ENCODE measurements at regions not wholly inside any gene's neighbourhood (a gene's known extent, or its start where the extent isn't known, plus 50 kb on each side); places are given as distances from the start of the nearest gene placed in this dataset.

DNA sequence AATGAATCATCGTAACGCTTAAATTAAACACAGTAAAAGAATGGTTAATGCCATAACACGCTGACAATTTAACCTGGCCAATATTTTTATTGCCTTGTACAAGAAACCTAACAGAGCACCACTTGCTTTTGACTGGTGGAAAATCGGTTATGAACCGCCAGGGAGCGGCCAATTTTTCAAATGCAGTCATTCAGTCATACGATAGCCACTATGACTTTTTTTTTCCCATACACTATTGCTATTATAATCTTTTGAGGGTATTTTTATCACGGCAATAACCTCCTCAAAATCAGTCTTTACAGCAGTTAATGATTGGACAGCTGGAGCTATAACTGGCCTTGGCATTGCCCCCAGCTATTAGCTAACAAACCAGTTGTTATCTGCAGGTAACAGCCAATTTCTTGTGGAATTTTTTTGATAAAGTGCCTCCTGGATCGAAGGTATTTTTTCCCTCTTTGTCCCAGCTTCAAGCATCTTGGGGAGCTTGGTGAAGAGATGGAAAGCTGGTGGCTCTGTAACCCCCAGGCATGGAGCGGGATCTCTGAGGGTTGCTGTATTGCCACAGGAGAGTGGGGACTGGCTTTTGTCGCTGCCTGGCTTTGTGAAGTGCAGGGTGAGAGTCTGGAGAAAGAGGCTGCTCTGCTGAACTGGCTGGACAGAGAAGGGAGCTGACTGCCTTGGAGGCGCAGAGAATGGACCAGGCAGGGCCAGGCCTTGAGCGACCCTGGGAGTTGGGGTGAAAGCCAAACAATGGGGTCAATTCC, 198.4 kb upstream of the ZNF536 start:
- peaks cover 31% of the 10 kb centered on the region for H3K9me3 Mint-ChIP-seq (ENCODE audit: unreplicated experiment)
- H3K36me3 Mint-ChIP-seq (ENCODE audit: unreplicated experiment): no peaks in the 10 kb centered on the region
- H3K27me3 Mint-ChIP-seq (ENCODE audit: unreplicated experiment): no peaks in the 10 kb centered on the region
- no peaks in the 10 kb centered on the region for H3K4me1 Mint-ChIP-seq (ENCODE audit: unreplicated experiment)
- no peak for DNase-seq (ENCODE audit: extremely low spot score, unreplicated experiment)
- H3K4me3 Mint-ChIP-seq (ENCODE audit: unreplicated experiment): no peak overlapping the region
- TF ChIP-seq, protein P1, sequence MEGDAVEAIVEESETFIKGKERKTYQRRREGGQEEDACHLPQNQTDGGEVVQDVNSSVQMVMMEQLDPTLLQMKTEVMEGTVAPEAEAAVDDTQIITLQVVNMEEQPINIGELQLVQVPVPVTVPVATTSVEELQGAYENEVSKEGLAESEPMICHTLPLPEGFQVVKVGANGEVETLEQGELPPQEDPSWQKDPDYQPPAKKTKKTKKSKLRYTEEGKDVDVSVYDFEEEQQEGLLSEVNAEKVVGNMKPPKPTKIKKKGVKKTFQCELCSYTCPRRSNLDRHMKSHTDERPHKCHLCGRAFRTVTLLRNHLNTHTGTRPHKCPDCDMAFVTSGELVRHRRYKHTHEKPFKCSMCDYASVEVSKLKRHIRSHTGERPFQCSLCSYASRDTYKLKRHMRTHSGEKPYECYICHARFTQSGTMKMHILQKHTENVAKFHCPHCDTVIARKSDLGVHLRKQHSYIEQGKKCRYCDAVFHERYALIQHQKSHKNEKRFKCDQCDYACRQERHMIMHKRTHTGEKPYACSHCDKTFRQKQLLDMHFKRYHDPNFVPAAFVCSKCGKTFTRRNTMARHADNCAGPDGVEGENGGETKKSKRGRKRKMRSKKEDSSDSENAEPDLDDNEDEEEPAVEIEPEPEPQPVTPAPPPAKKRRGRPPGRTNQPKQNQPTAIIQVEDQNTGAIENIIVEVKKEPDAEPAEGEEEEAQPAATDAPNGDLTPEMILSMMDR (IDR thresholded peaks at IDR 0.05): no peak
- no peak overlapping the region for H3K27ac Mint-ChIP-seq (ENCODE audit: unreplicated experiment)

DNA sequence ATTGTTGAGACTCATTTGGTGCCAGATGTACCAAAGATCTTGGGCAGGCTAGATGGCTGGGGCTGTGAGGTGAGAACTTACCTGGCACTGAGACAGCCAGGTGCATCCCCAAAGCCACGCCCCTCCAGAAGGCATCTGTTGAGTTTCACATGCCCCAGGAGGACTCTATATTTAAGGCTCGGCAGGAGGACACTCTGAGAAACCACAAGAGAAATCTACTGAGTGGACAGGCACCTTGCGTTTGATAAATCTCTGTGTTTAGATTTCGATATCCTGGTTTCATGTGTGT, 197.9 kb upstream of the ZNF536 start:
- TF ChIP-seq, protein P1 (IDR thresholded peaks at IDR 0.05): no peak
- H3K4me1 Mint-ChIP-seq (ENCODE audit: unreplicated experiment): no peaks in the 10 kb centered on the region
- no peaks in the 10 kb centered on the region for H3K36me3 Mint-ChIP-seq (ENCODE audit: unreplicated experiment)
- H3K27ac Mint-ChIP-seq (ENCODE audit: unreplicated experiment): no peak overlapping the region
- H3K4me3 Mint-ChIP-seq (ENCODE audit: unreplicated experiment): no peak overlapping the region
- no peak for DNase-seq (ENCODE audit: extremely low spot score, unreplicated experiment)
- no peaks in the 10 kb centered on the region for H3K27me3 Mint-ChIP-seq (ENCODE audit: unreplicated experiment)
- H3K9me3 Mint-ChIP-seq (ENCODE audit: unreplicated experiment): peaks cover 33% of the 10 kb centered on the region

DNA sequence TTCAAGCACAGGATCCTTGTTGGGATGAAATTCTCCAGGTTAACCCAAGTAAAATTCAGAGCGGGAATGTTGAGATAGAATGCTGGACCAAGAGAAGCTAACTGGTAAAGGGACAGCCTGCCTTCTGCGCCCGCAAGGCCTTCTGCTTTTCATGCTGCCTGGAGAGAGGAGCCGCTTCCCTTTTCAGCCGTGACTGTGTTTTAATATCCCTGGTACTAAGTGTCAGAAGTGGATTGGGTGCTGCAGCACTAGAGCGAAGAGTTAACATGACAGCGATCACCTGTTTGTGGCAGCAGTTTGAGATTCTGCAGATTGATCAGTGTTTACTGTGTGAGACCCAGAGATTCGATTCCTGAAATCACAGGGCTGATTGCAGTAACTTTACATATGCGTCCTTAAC, 197.4 kb upstream of the ZNF536 start:
- H3K27ac Mint-ChIP-seq (ENCODE audit: unreplicated experiment): no peak overlapping the region
- TF ChIP-seq, protein P1 (IDR thresholded peaks at IDR 0.05): no peak
- no peak for DNase-seq (ENCODE audit: extremely low spot score, unreplicated experiment)
- H3K4me1 Mint-ChIP-seq (ENCODE audit: unreplicated experiment): no peaks in the 10 kb centered on the region
- H3K4me3 Mint-ChIP-seq (ENCODE audit: unreplicated experiment): no peak overlapping the region
- peaks cover 37% of the 10 kb centered on the region for H3K9me3 Mint-ChIP-seq (ENCODE audit: unreplicated experiment)
- no peaks in the 10 kb centered on the region for H3K27me3 Mint-ChIP-seq (ENCODE audit: unreplicated experiment)
- H3K36me3 Mint-ChIP-seq (ENCODE audit: unreplicated experiment): no peaks in the 10 kb centered on the region

DNA sequence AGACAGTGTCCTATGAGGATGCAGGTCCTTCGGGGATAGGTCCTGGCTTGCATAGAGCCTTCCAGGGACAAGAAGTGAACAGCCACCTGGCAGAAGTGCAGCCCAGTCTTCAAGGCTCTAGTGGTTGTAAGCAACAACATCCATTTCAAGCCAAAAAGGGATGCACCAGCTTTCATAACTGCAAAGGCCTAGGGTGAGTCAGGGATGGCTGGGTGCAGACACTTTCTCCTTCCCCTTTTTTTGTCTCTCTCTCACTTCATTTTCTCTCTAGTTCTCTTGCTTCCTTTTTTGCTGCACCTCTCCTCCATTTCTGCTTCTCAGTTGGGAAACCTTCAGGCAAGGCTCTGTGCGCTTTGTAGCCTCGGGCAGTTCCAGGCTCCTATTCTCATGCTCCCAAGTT, 196.2 kb upstream of the ZNF536 start:
- no peak overlapping the region for H3K4me3 Mint-ChIP-seq (ENCODE audit: unreplicated experiment)
- H3K4me1 Mint-ChIP-seq (ENCODE audit: unreplicated experiment): no peaks in the 10 kb centered on the region
- no peak overlapping the region for H3K27ac Mint-ChIP-seq (ENCODE audit: unreplicated experiment)
- TF ChIP-seq, protein P1 (IDR thresholded peaks at IDR 0.05): no peak
- H3K36me3 Mint-ChIP-seq (ENCODE audit: unreplicated experiment): no peaks in the 10 kb centered on the region
- no peaks in the 10 kb centered on the region for H3K27me3 Mint-ChIP-seq (ENCODE audit: unreplicated experiment)
- DNase-seq (ENCODE audit: extremely low spot score, unreplicated experiment): no peak
- H3K9me3 Mint-ChIP-seq (ENCODE audit: unreplicated experiment): peaks cover 48% of the 10 kb centered on the region

DNA sequence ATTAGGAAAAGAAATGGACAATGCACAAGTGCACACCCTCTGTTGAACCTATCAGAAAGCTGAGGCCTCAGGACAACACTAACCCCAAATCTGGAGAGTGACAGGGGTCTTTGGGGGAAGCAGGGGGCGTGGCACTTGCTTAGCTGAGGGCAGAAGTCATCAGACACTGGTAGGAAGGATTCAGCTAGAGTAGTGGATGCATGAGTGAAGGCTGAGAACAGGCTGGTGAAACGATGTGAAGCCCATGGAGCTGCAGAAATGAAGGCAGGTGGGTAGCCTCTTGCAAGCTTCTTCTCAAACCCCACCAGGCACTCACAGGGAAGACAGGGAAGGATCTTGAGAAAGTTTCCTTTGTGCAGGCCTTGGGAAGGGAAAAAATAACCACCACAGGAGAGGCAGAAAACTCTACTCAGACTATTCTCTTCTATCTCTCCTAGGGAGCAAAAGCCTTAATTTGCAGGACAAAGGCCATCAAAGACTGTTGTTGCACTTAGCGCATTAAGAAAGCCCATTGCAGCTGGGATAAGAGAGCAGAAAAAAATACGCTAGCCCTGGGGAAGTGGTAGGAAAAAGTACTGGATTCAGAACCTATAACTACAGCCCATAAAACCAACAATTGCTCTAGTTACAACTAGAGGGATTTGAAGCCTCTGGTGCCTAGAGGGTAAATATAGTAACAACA, 193.3 kb upstream of the ZNF536 start:
- Mint-ChIP-seq H3K27ac (ENCODE audit: unreplicated experiment) (no peak overlapping the region), H3K4me3 (ENCODE audit: unreplicated experiment) (no peak overlapping the region), H3K9me3 (ENCODE audit: unreplicated experiment) (peaks cover 67% of the 10 kb centered on the region), H3K27me3 (ENCODE audit: unreplicated experiment) (no peaks in the 10 kb centered on the region), H3K36me3 (ENCODE audit: unreplicated experiment) (no peaks in the 10 kb centered on the region), H3K4me1 (ENCODE audit: unreplicated experiment) (no peaks in the 10 kb centered on the region)
- no peak for DNase-seq (ENCODE audit: extremely low spot score, unreplicated experiment)
- TF ChIP-seq, protein P1 (IDR thresholded peaks at IDR 0.05): no peak

All from osteocyte (in vitro differentiated cells).